K562 (cell line): ENCODE measurements at regions not wholly inside any gene's neighbourhood (a gene's known extent, or its start where the extent isn't known, plus 50 kb on each side); places are given as distances from the start of the nearest gene placed in this dataset.

Experiments
- ATAC-seq: fragments of 200-7000 bp; cut with Tn5 transposase; 3 replicates; pipeline ENCODE4 v1.9.1; 2020; ENCODE audit warnings: moderate library complexity
- BruUV-seq: library from RNA; stranded (reverse); fragments of 400-500 nt; replicated peaks from 2 replicates; lab custom pipeline; 2021; lab: Mats Ljungman, UMichigan
- CTCF ChIA-PET: fragments of 300-600 bp; formaldehyde crosslinking; extraction: SDS; loops from one replicate; lab custom pipeline; 2021; ENCODE audit warnings: low intra/inter-chr PET ratio; lab: Yijun Ruan, JAX
- POLR2A ChIA-PET: fragments of 300-600, 350-650 bp; sonication (Branson Sonifier 250); formaldehyde crosslinking; extraction: SDS; loops from one replicate; lab custom pipeline; 2021; ENCODE audit warnings: antibody characterized with exemption, inconsistent platforms; lab: Yijun Ruan, JAX
- DNase-seq, 4 experiments: peaks; one replicate each; pipeline versions ENCODE4 v3.0.0 to v3.0.0-alpha.2; 2011 to 2018; ENCODE audit warnings: low spot score in 3 of 4, mixed read lengths in 3 of 4; ENCODE audit errors: extremely low read depth in 1 of 4
- FAIRE-seq: peaks from 2 replicates; lab custom pipeline; 2011; peaks lifted over from hg19 to GRCh38; lab: Jason Lieb, UNC
- H2AFZ ChIP-seq: 2 replicates; pipeline ENCODE4 v1.6.0; 2011; ENCODE audit warnings: low read depth, low read length, control low read depth, inconsistent platforms
- H3K27ac ChIP-seq: fragments of 200-600 bp; 3 replicates; pipeline ENCODE4 v1.8.0; 2011; ENCODE audit warnings: low read depth, mild to moderate bottlenecking, control low read depth, inconsistent platforms, low read length, moderate library complexity, mixed read lengths; ENCODE audit errors: extremely low read depth
- H3K27me3 ChIP-seq, 2 experiments: fragments of 300-600 bp in 1 of 2; 2 replicates in 1 of 2; 3 replicates in 1 of 2; pipeline versions ENCODE4 v1.6.0 to v1.8.0; 2011; ENCODE audit warnings: inconsistent platforms in 2 of 2, low read length in 2 of 2, mild to moderate bottlenecking in 1 of 2, mixed read lengths in 1 of 2, moderate library complexity in 1 of 2; ENCODE audit not compliant: control insufficient read depth in 2 of 2, insufficient read depth in 2 of 2
- H3K36me3 ChIP-seq: fragments of 300-600 bp; 3 replicates; pipeline ENCODE4 v1.8.0; 2011; ENCODE audit warnings: mild to moderate bottlenecking, low read length, inconsistent platforms; ENCODE audit not compliant: control insufficient read depth, insufficient read depth
- H3K4me1 ChIP-seq, 2 experiments: fragments of 200-600 bp in 1 of 2; replicated peaks in 1 of 2; 2 replicates in 1 of 2; 3 replicates in 1 of 2; pipeline versions ENCODE4 v1.5.1 to v1.8.0; 2011; ENCODE audit warnings: inconsistent platforms in 2 of 2, low read length in 2 of 2, mild to moderate bottlenecking in 1 of 2, mixed read lengths in 1 of 2, moderate library complexity in 1 of 2; ENCODE audit not compliant: control insufficient read depth in 2 of 2, insufficient read depth in 2 of 2
- H3K4me2 ChIP-seq: 2 replicates; pipeline ENCODE4 v1.6.1; 2011; ENCODE audit warnings: low read length, control low read depth, inconsistent platforms, mixed read lengths; ENCODE audit not compliant: insufficient read depth
- H3K4me3 ChIP-seq: fragments of 200-600 bp; sonication (generic), shearing (Covaris generic); 2 replicates; pipeline ENCODE4 v1.5.1; 2016; ENCODE audit warnings: control low read depth, inconsistent platforms
- H3K79me2 ChIP-seq: fragments of 200-600 bp; 3 replicates; pipeline ENCODE4 v1.8.0; 2011; ENCODE audit warnings: low read length, inconsistent platforms; ENCODE audit not compliant: control insufficient read depth, insufficient read depth
- H3K9ac ChIP-seq, 2 experiments: 2 replicates each; pipeline versions ENCODE4 v1.6.0 to v1.6.1; 2011; ENCODE audit warnings: low read depth in 2 of 2, low read length in 2 of 2, control low read depth in 1 of 2, inconsistent platforms in 1 of 2, mild to moderate bottlenecking in 1 of 2, mixed read lengths in 1 of 2; ENCODE audit not compliant: insufficient read depth in 1 of 2
- H3K9me1 ChIP-seq: one replicate; pipeline ENCODE4 v1.6.0; 2011; ENCODE audit warnings: inconsistent platforms, mild to moderate bottlenecking, low read length, moderate library complexity; ENCODE audit not compliant: control insufficient read depth, insufficient read depth
- H3K9me3 ChIP-seq: replicated peaks from 2 replicates; pipeline ENCODE4 v1.5.1; 2011; ENCODE audit warnings: low read depth, low read length, inconsistent platforms; ENCODE audit not compliant: control insufficient read depth, insufficient read depth
- H4K20me1 ChIP-seq: replicated peaks from 2 replicates; pipeline ENCODE4 v1.6.1; 2011; ENCODE audit warnings: low read length, inconsistent platforms, mixed read lengths; ENCODE audit not compliant: control insufficient read depth, insufficient read depth
- CBFA2T3 ChIP-seq: fragments of 450-650 bp; IDR thresholded peaks from 2 replicates; pipeline ENCODE4 v1.6.1; 2017
- CTCF ChIP-seq, 3 experiments: IDR thresholded peaks in 2 of 3; conservative IDR thresholded peaks in 1 of 3; 2 replicates each; pipeline ENCODE4 v1.5.1; 2011 to 2012; ENCODE audit warnings: low read length in 3 of 3, mild to moderate bottlenecking in 3 of 3, control low read depth in 2 of 3, improper control_type of control experiment in 1 of 3, inconsistent platforms in 1 of 3, low read depth in 1 of 3, mixed read lengths in 1 of 3, moderate library complexity in 1 of 3; ENCODE audit not compliant: insufficient read depth in 2 of 3
- EP300 ChIP-seq: IDR thresholded peaks from 2 replicates; pipeline ENCODE4 v1.6.1; 2012; ENCODE audit warnings: low read length, improper control_type of control experiment
- FOXJ2 ChIP-seq: fragments of 200-800 bp; sonication (Bioruptor generic); IDR thresholded peaks from 2 replicates; pipeline ENCODE4 v1.6.1; 2016; ENCODE audit warnings: missing genetic modification characterization, missing compliant biosample characterization
- HDAC8 ChIP-seq: fragments of 450-650 bp; IDR thresholded peaks from 2 replicates; pipeline ENCODE4 v1.6.1; 2016; ENCODE audit warnings: mild to moderate bottlenecking, missing genetic modification characterization, moderate library complexity, missing compliant biosample characterization
- HNRNPK ChIP-seq: fragments of 200-400 bp; formaldehyde crosslinking; IDR thresholded peaks from one replicate; pipeline ENCODE4 v1.6.1; 2018; ENCODE audit warnings: mild to moderate bottlenecking, low read depth, low read length; ENCODE audit not compliant: poor library complexity, severe bottlenecking
- NR3C1 ChIP-seq: sonication (generic); formaldehyde crosslinking; IDR thresholded peaks from 2 replicates; pipeline ENCODE4 v1.8.1; 2022; ENCODE audit warnings: missing genetic modification reagents
- RAD21 ChIP-seq, 2 experiments: fragments of 250-450 bp in 1 of 2; fragments of 450-650 bp in 1 of 2; sonication (Bioruptor Pico) in 1 of 2; formaldehyde crosslinking in 1 of 2; IDR thresholded peaks in 1 of 2; conservative IDR thresholded peaks in 1 of 2; 2 replicates each; pipeline versions ENCODE4 v1.4.0 to v1.8.0; 2020 to 2022; ENCODE audit warnings: mild to moderate bottlenecking in 2 of 2, moderate library complexity in 1 of 2
- SIN3B ChIP-seq: fragments of 450-650 bp; IDR thresholded peaks from 2 replicates; pipeline ENCODE4 v1.6.1; 2017; ENCODE audit warnings: low read depth, mild to moderate bottlenecking, moderate library complexity
- U2AF1 ChIP-seq: fragments of 200-400 bp; formaldehyde crosslinking; optimal IDR thresholded peaks from 2 replicates; pipeline ENCODE3; 2017; ENCODE audit warnings: mild to moderate bottlenecking, low read depth, low read length, moderate library complexity
- ZNF12 ChIP-seq: sonication (generic); formaldehyde crosslinking; IDR thresholded peaks from 2 replicates; pipeline ENCODE4 v1.4.0; 2020; ENCODE audit warnings: mild to moderate bottlenecking, missing genetic modification reagents
- WGBS: fragments of 100-300 bp; shearing (Covaris generic); methylation state at CpG from one replicate; pipeline ENCODE4 v1.1.6; 2016; ENCODE audit warnings: low coverage, mixed read lengths; ENCODE audit not compliant: insufficient coverage; ENCODE audit errors: missing lambda C conversion rate; 5-methylcytosine and 5-hydroxymethylcytosine counted together
- in situ Hi-C: fragments of 300-500 bp; cut with MboI; formaldehyde crosslinking; loops from 4 replicates; pipeline ENCODE4 v1.15.0; 2018; ENCODE audit warnings: inconsistent platforms, mixed read lengths
- intact Hi-C: fragments of 100-400 bp; cut with micrococcal nuclease; formaldehyde crosslinking; loops from 2 replicates; pipeline ENCODE4 v1.14.2; 2022

- POLR2A ChIA-PET = no interaction called here
- CTCF ChIA-PET = no interaction called here
Measured at GRCh38 chr1:221174330-221174993, 295.2 kb downstream of the HLX start.

More at GRCh38 chr1:221174330-221174993, 295.2 kb downstream of the HLX start:
- H3K4me1 ChIP-seq = no peaks in the 10 kb centered on the region
- in situ Hi-C loops = no loop called here
- no peak overlapping the region for H2AFZ ChIP-seq
- no peaks in the 10 kb centered on the region for H3K27me3 ChIP-seq
- DNase-seq (peak in 1 of 4 experiments; percentile 17), FAIRE-seq (no peak), ATAC-seq (peak; percentile 67)
- no peak overlapping the region for H3K27ac ChIP-seq
- no peaks in the 10 kb centered on the region for H3K9me1 ChIP-seq
- no peaks in the 10 kb centered on the region for H3K79me2 ChIP-seq
- H3K36me3 ChIP-seq = no peaks in the 10 kb centered on the region
- no peak overlapping the region for H3K4me3 ChIP-seq
- WGBS = 4% methylated on average over 8 of the region's 8 CpGs
- intact Hi-C loops = no loop called here
- no peaks in the 10 kb centered on the region for H4K20me1 ChIP-seq
- no peaks in the 10 kb centered on the region; the same call in 1 of the 2 replicates for H3K9me3 ChIP-seq
- no peak overlapping the region for H3K4me2 ChIP-seq
- TF ChIP-seq CTCF (IDR thresholded peaks at IDR 0.05 in 2 of 3, conservative IDR thresholded peaks at IDR 0.05 in 1 of 3; ENCODE audit: insufficient read depth in 2 of 3, low read depth in 1 of 3, low read length in 3 of 3) (peak; percentile 19 to 37 (median 30); a peak in 3 of 6 replicates), HDAC8 (tag) (no peak), EP300 (no peak), RAD21 (CRISPR knock-in tag; conservative IDR thresholded peaks at IDR 0.05 in 1 of 2, IDR thresholded peaks at IDR 0.05 in 1 of 2) (0 out of 4 replicates have a peak, but pooled peaks of 1 of the 2 experiments have one; percentile 30), ZNF12 (CRISPR knock-in tag) (no peak), HNRNPK (no peak), FOXJ2 (tag) (no peak), SIN3B (no peak), U2AF1 (no peak), NR3C1 (CRISPR knock-in tag) (no peak), CBFA2T3 (no peak)
- no TSS peak for BruUV-seq
- no peak overlapping the region for H3K9ac ChIP-seq
